ENCODE measurements at regions not wholly inside any gene's neighbourhood (a gene's known extent, or its start where the extent isn't known, plus 50 kb on each side); places are given as distances from the start of the nearest gene placed in this dataset.

DNA sequence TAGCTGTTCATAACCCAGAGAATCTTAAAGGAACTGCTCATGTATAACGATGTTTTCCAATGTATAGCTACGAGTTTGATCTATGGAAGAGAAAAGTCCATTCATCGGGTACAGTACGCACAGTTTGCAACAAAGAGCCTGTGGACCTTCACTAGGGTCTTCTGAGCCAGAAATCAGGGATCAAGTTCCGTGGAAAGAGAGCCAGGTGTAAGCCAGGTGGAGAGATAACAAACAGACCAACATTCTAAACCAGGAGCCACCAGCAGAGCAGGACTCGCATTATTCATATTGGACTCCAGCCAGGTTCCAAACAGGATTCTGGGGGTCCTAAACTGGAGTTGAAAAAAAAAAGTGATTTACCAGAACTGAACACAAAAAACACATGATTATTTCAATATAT, 505.4 kb upstream of the C16orf82 start:
- Histone ChIP-seq H3F3A (ENCODE audit: insufficient read depth, low read length) (no peaks in the 10 kb centered on the region), H3K4me1 (ENCODE audit: insufficient read depth, low read length, severe bottlenecking) (no peaks in the 10 kb centered on the region), H3K27ac (ENCODE audit: low read depth, low read length, poor library complexity, severe bottlenecking) (no peak overlapping the region), H3K79me2 (ENCODE audit: insufficient read depth, low read length) (no peaks in the 10 kb centered on the region), H3K9ac (ENCODE audit: low read length) (no peak overlapping the region), H2AFZ (ENCODE audit: low read length) (no peak overlapping the region), H3K4me3 (ENCODE audit: low read depth, low read length, poor library complexity, severe bottlenecking) (no peak overlapping the region), H3K36me3 (ENCODE audit: insufficient read depth, low read length) (no peaks in the 10 kb centered on the region), H4K20me1 (ENCODE audit: insufficient read depth, low read length) (no peaks in the 10 kb centered on the region), H3K27me3 (ENCODE audit: insufficient read depth, low read length) (no peaks in the 10 kb centered on the region), H3K4me2 (ENCODE audit: low read length) (no peak overlapping the region), H3K9me2 (ENCODE audit: low read depth, low read length) (no peaks in the 10 kb centered on the region), H3K9me3 (ENCODE audit: low read length) (no peaks in the 10 kb centered on the region)
- TF ChIP-seq EZH2 (IDR thresholded peaks at IDR 0.05; ENCODE audit: borderline replicate concordance, low read length): no peak
- TF ChIP-seq, protein P1, sequence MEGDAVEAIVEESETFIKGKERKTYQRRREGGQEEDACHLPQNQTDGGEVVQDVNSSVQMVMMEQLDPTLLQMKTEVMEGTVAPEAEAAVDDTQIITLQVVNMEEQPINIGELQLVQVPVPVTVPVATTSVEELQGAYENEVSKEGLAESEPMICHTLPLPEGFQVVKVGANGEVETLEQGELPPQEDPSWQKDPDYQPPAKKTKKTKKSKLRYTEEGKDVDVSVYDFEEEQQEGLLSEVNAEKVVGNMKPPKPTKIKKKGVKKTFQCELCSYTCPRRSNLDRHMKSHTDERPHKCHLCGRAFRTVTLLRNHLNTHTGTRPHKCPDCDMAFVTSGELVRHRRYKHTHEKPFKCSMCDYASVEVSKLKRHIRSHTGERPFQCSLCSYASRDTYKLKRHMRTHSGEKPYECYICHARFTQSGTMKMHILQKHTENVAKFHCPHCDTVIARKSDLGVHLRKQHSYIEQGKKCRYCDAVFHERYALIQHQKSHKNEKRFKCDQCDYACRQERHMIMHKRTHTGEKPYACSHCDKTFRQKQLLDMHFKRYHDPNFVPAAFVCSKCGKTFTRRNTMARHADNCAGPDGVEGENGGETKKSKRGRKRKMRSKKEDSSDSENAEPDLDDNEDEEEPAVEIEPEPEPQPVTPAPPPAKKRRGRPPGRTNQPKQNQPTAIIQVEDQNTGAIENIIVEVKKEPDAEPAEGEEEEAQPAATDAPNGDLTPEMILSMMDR (IDR thresholded peaks at IDR 0.05; ENCODE audit: low read length): no peak

DNA sequence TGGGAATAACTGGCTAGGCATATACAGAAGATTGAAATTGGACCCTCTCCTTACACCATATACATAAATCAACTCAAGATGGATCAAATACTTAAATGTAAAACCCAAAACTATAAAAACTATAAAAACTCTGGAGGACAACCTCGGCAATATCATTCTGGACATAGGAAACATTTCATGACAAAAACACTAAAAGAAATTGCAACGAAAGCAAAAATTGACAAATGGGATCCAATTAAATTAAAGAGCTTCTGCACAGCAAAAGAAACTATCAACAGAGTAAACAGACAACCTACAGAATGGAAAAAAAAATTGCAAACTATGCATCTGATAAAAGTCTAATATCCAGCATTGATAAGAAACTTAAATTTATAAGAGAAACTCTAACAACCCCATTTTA, 503.7 kb upstream of the C16orf82 start:
- no peak overlapping the region for H3K4me3 ChIP-seq (ENCODE audit: low read depth, low read length, poor library complexity, severe bottlenecking)
- no peak overlapping the region for H3K9ac ChIP-seq (ENCODE audit: low read length)
- H3K9me2 ChIP-seq (ENCODE audit: low read depth, low read length): no peaks in the 10 kb centered on the region
- H3K36me3 ChIP-seq (ENCODE audit: insufficient read depth, low read length): no peaks in the 10 kb centered on the region
- no peak overlapping the region for H2AFZ ChIP-seq (ENCODE audit: low read length)
- H3K9me3 ChIP-seq (ENCODE audit: low read length): no peaks in the 10 kb centered on the region
- H3F3A ChIP-seq (ENCODE audit: insufficient read depth, low read length): no peaks in the 10 kb centered on the region
- no peaks in the 10 kb centered on the region for H3K4me1 ChIP-seq (ENCODE audit: insufficient read depth, low read length, severe bottlenecking)
- no peak for TF ChIP-seq EZH2 (IDR thresholded peaks at IDR 0.05; ENCODE audit: borderline replicate concordance, low read length)
- TF ChIP-seq, protein P1 (IDR thresholded peaks at IDR 0.05; ENCODE audit: low read length): no peak
- H3K4me2 ChIP-seq (ENCODE audit: low read length): no peak overlapping the region
- H3K79me2 ChIP-seq (ENCODE audit: insufficient read depth, low read length): no peaks in the 10 kb centered on the region
- H3K27me3 ChIP-seq (ENCODE audit: insufficient read depth, low read length): no peaks in the 10 kb centered on the region
- no peak overlapping the region for H3K27ac ChIP-seq (ENCODE audit: low read depth, low read length, poor library complexity, severe bottlenecking)
- no peaks in the 10 kb centered on the region for H4K20me1 ChIP-seq (ENCODE audit: insufficient read depth, low read length)

DNA sequence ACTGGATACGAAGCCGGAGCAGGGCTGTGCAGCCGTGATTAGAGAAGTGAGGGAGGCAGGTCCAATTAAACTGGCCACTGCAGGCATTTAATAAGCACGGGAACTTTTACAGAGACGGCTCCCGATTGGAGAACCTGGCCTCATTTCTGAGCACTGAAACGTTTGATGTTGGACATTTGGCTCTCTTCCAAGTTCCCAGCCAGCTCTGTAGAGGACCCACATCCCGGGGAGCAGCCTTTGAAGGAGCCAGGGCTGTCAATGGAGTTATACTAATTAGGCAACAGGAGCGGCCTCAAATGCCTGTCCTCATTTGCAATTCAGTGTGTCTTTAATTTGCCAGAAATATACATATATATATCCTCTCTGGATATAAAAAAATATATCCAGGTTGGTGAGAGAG, 499.4 kb upstream of the C16orf82 start:
- Histone ChIP-seq H4K20me1 (ENCODE audit: insufficient read depth, low read length) (no peaks in the 10 kb centered on the region), H3K27ac (ENCODE audit: low read depth, low read length, poor library complexity, severe bottlenecking) (no peak overlapping the region), H3K4me2 (ENCODE audit: low read length) (no peak overlapping the region), H3K9me2 (ENCODE audit: low read depth, low read length) (no peaks in the 10 kb centered on the region), H3K4me1 (ENCODE audit: insufficient read depth, low read length, severe bottlenecking) (no peaks in the 10 kb centered on the region), H3K36me3 (ENCODE audit: insufficient read depth, low read length) (no peaks in the 10 kb centered on the region), H3F3A (ENCODE audit: insufficient read depth, low read length) (no peaks in the 10 kb centered on the region), H3K4me3 (ENCODE audit: low read depth, low read length, poor library complexity, severe bottlenecking) (no peak overlapping the region), H3K27me3 (ENCODE audit: insufficient read depth, low read length) (no peaks in the 10 kb centered on the region), H2AFZ (ENCODE audit: low read length) (no peak overlapping the region), H3K9me3 (ENCODE audit: low read length) (no peaks in the 10 kb centered on the region), H3K9ac (ENCODE audit: low read length) (no peak overlapping the region), H3K79me2 (ENCODE audit: insufficient read depth, low read length) (no peaks in the 10 kb centered on the region)
- TF ChIP-seq, protein P1 (IDR thresholded peaks at IDR 0.05; ENCODE audit: low read length): no peak
- no peak for TF ChIP-seq EZH2 (IDR thresholded peaks at IDR 0.05; ENCODE audit: borderline replicate concordance, low read length)
